ENCODE measurements at regions not wholly inside any gene's neighbourhood (a gene's known extent, or its start where the extent isn't known, plus 50 kb on each side); places are given as distances from the start of the nearest gene placed in this dataset.

- no TSS peak for BruUV-seq (replicated peaks)
- RAD21 ChIA-PET (ENCODE audit: unreplicated experiment), result interaction anchor here (1.0 kb wide), 1 partner anchor 12 kb away, joined by 3 read pairs; no protein-coding TSS in a partner anchor
- H3K4me2 ChIP-seq (ENCODE audit: control insufficient read depth, insufficient read depth), result no peak overlapping the region
- no peaks in the 10 kb centered on the region for H3K9me3 ChIP-seq (replicated peaks; ENCODE audit: control insufficient read depth, insufficient read depth, low read length)
- H3K27ac ChIP-seq (ENCODE audit: control insufficient read depth, insufficient read depth), result no peak overlapping the region
- FAIRE-seq, result no peak
- no peak overlapping the region for H3K4me3 ChIP-seq
- DNase-seq (ENCODE audit: low read depth, low spot score), result no peak
- H3K9ac ChIP-seq (ENCODE audit: control insufficient read depth, insufficient read depth, low read length), result no peak overlapping the region
- POLR2A ChIA-PET, result no interaction called here
- SMC1A ChIA-PET (ENCODE audit: uncharacterized antibody, unreplicated experiment), result no interaction called here
- H2AFZ ChIP-seq (ENCODE audit: control insufficient read depth, low read depth, low read length), result no peak overlapping the region
- in situ Hi-C loops (cut with MboI) (no loop called here), intact Hi-C loops (cut with micrococcal nuclease; ENCODE audit: unreplicated experiment) (no loop called here)
- no peaks in the 10 kb centered on the region for H3K27me3 ChIP-seq (replicated peaks in 1 of 2; ENCODE audit: control insufficient read depth in 2 of 2, insufficient read depth in 2 of 2, low read length in 1 of 2)
- no peaks in the 10 kb centered on the region for H4K20me1 ChIP-seq (ENCODE audit: control insufficient read depth, insufficient read depth)
- no peaks in the 10 kb centered on the region for H3K79me2 ChIP-seq (ENCODE audit: control insufficient read depth, insufficient read depth, low read length)
- peak; percentile 49 for ATAC-seq
- no peaks in the 10 kb centered on the region for H3K4me1 ChIP-seq (ENCODE audit: control insufficient read depth, insufficient read depth, low read length)
- no peaks in the 10 kb centered on the region for H3K36me3 ChIP-seq (ENCODE audit: control insufficient read depth in 2 of 2, insufficient read depth in 2 of 2, low read length in 1 of 2)
- TF ChIP-seq RELA (IDR thresholded peaks at IDR 0.05; ENCODE audit: borderline replicate concordance, partially characterized antibody) (no peak), RUNX3 (IDR thresholded peaks at IDR 0.05; ENCODE audit: low read length) (peak; percentile 14; the same call in 1 of the 2 replicates), POU2F2 (IDR thresholded peaks at IDR 0.05; ENCODE audit: borderline replicate concordance, low read depth, low read length) (no peak), USF2 (IDR thresholded peaks at IDR 0.05; ENCODE audit: borderline replicate concordance, low read depth, low read length) (no peak)
- CTCF ChIA-PET, result no interaction called here
- under 1% methylated on average over 11 of the region's 11 CpGs for WGBS (ENCODE audit: insufficient coverage, insufficient replicate concordance, low lambda C conversion rate, missing lambda C conversion rate)
Observed at GRCh38 chr2:242011167-242011513, 141.6 kb downstream of the RTP5 start.

DNA sequence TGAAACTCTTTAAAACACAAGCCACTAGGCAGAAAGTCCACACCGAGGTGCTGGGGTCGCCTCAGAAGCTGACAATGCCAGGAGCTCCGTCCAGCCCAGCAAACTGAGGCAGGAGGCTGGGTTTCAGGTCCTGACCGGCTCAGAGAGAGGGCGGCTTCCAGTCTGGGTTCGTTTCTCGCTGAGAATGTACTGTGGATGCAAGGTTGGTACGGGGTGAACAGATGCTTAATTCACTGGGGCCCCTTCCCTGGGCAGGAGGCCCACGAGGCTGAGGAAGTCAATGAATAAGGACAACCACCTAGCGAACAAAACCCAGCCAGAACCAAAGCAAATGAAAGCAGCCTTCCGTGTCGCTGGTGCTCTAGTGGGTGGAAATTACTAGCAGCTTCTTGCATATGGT is 142.0 kb downstream of the RTP5 start:
- 47% methylated on average over 12 of the region's 12 CpGs for WGBS (ENCODE audit: insufficient coverage, insufficient replicate concordance, low lambda C conversion rate, missing lambda C conversion rate)
- no peak for TF ChIP-seq MEF2A (IDR thresholded peaks at IDR 0.05; ENCODE audit: insufficient read depth, low read depth, low read length)
- no peak for TF ChIP-seq CBFB (IDR thresholded peaks at IDR 0.05; ENCODE audit: low read depth)
- TF ChIP-seq E2F4 (IDR thresholded peaks at IDR 0.05; ENCODE audit: low read depth, low read length), result no peak
- no peak for TF ChIP-seq ZNF24 (IDR thresholded peaks at IDR 0.05)
- ATAC-seq (peak; percentile 17; the same call in 1 of the 3 replicates), FAIRE-seq (no peak), DNase-seq (ENCODE audit: low read depth, low spot score) (no peak)
- H3K9ac ChIP-seq (ENCODE audit: control insufficient read depth, insufficient read depth, low read length), result no peak overlapping the region
- no peak overlapping the region for H3K4me3 ChIP-seq
- H3K27ac ChIP-seq (ENCODE audit: control insufficient read depth, insufficient read depth), result no peak overlapping the region
- no peaks in the 10 kb centered on the region for H3K27me3 ChIP-seq (replicated peaks in 1 of 2; ENCODE audit: control insufficient read depth in 2 of 2, insufficient read depth in 2 of 2, low read length in 1 of 2)
- RAD21 ChIA-PET (ENCODE audit: unreplicated experiment), result interaction anchor here (1.0 kb wide), 1 partner anchor 12 kb away, joined by 3 read pairs; no protein-coding TSS in a partner anchor
- CTCF ChIA-PET, result no interaction called here
- H4K20me1 ChIP-seq (ENCODE audit: control insufficient read depth, insufficient read depth), result no peaks in the 10 kb centered on the region
- intact Hi-C loops (cut with micrococcal nuclease; ENCODE audit: unreplicated experiment), result no loop called here
- no peak overlapping the region for H3K4me2 ChIP-seq (ENCODE audit: control insufficient read depth, insufficient read depth)
- SMC1A ChIA-PET (ENCODE audit: uncharacterized antibody, unreplicated experiment), result no interaction called here
- H3K36me3 ChIP-seq (ENCODE audit: control insufficient read depth in 2 of 2, insufficient read depth in 2 of 2, low read length in 1 of 2), result no peaks in the 10 kb centered on the region
- POLR2A ChIA-PET, result no interaction called here
- H2AFZ ChIP-seq (ENCODE audit: control insufficient read depth, low read depth, low read length), result no peak overlapping the region
- no TSS peak for BruUV-seq (replicated peaks)
- H3K79me2 ChIP-seq (ENCODE audit: control insufficient read depth, insufficient read depth, low read length), result no peaks in the 10 kb centered on the region
- in situ Hi-C loops (cut with MboI), result no loop called here
- no peaks in the 10 kb centered on the region for H3K4me1 ChIP-seq (ENCODE audit: control insufficient read depth, insufficient read depth, low read length)
- no peaks in the 10 kb centered on the region for H3K9me3 ChIP-seq (replicated peaks; ENCODE audit: control insufficient read depth, insufficient read depth, low read length)
